Thyroid gland (tissue), 4 donors: ENCODE measurements at regions not wholly inside any gene's neighbourhood (a gene's known extent, or its start where the extent isn't known, plus 50 kb on each side); places are given as distances from the start of the nearest gene placed in this dataset.

Experiments
- CTCF ChIP-seq, 6 experiments: fragments of 200-600 bp in 3 of 6; fragments of 450-650 bp in 3 of 6; sonication (generic) in 3 of 6; IDR thresholded peaks; one replicate each; pipeline ENCODE4 v1.5.1; 2016 to 2019; ENCODE audit warnings: antibody characterized with exemption in 6 of 6, mild to moderate bottlenecking in 2 of 6, inconsistent platforms in 1 of 6, moderate library complexity in 1 of 6
- POLR2A ChIP-seq, 2 donors: fragments of 450-650 bp; IDR thresholded peaks; one replicate each; pipeline ENCODE4 v1.6.1; 2017; ENCODE audit warnings: antibody characterized with exemption in 2 of 2, mild to moderate bottlenecking in 2 of 2, moderate library complexity in 1 of 2

- no peak for TF ChIP-seq CTCF (IDR thresholded peaks at IDR 0.05)
- no peak for TF ChIP-seq POLR2A (IDR thresholded peaks at IDR 0.05)
Observed at GRCh38 chr12:87930033-87930432, 99.2 kb downstream of the C12orf50 start.
